Spleen (tissue), 11 donors: ENCODE measurements at regions not wholly inside any gene's neighbourhood (a gene's known extent, or its start where the extent isn't known, plus 50 kb on each side); places are given as distances from the start of the nearest gene placed in this dataset.
"Not testable (repeated sequence)": the region's sequence is repeated elsewhere in the genome, so short reads cannot be mapped to it uniquely, and the experiment has no call there.

Experiments
- DNase-seq: peaks from one replicate; pipeline ENCODE4 v3.0.0-alpha.2; 2020
- H3K27ac ChIP-seq, 8 donors: fragments of 200-600 bp; sonication (generic) in 7 of 8; 1 replicate in 4 of 8; 2 replicates in 4 of 8; pipeline versions ENCODE4 v1.5.0 to v1.8.0; 2016 to 2021; ENCODE audit warnings: inconsistent platforms in 4 of 8, mild to moderate bottlenecking in 4 of 8, moderate library complexity in 1 of 8
- H3K27me3 ChIP-seq, 7 donors: fragments of 200-600 bp; sonication (generic) in 6 of 7; replicated peaks in 1 of 7; 1 replicate in 4 of 7; 2 replicates in 3 of 7; pipeline versions ENCODE4 v1.5.0 to v1.8.0; 2016 to 2021; ENCODE audit warnings: inconsistent platforms in 3 of 7, mild to moderate bottlenecking in 1 of 7
- H3K36me3 ChIP-seq, 6 donors: fragments of 200-600 bp; sonication (generic) in 5 of 6; 1 replicate in 4 of 6; 2 replicates in 2 of 6; pipeline versions ENCODE4 v1.5.0 to v1.8.0; 2016 to 2021; ENCODE audit warnings: inconsistent platforms in 2 of 6
- H3K4me1 ChIP-seq, 6 donors: fragments of 200-600 bp; sonication (generic) in 5 of 6; 1 replicate in 3 of 6; 2 replicates in 3 of 6; pipeline versions ENCODE4 v1.5.0 to v1.8.0; 2016 to 2021; ENCODE audit warnings: inconsistent platforms in 3 of 6
- H3K4me3 ChIP-seq, 8 donors: fragments of 200-600 bp; sonication (generic) in 7 of 8; 1 replicate in 4 of 8; 2 replicates in 4 of 8; pipeline versions ENCODE4 v1.5.0 to v1.8.0; 2016 to 2021; ENCODE audit warnings: inconsistent platforms in 4 of 8, mild to moderate bottlenecking in 4 of 8, moderate library complexity in 2 of 8
- H3K9me3 ChIP-seq, 8 donors: fragments of 200-600 bp; sonication (generic) in 7 of 8; 1 replicate in 4 of 8; 2 replicates in 4 of 8; pipeline versions ENCODE4 v1.5.0 to v1.8.0; 2016 to 2021; ENCODE audit warnings: inconsistent platforms in 4 of 8
- CTCF ChIP-seq, 11 experiments: fragments of 200-600 bp in 7 of 11; fragments of 450-650 bp in 4 of 11; sonication (generic) in 4 of 11; IDR thresholded peaks in 8 of 11; conservative IDR thresholded peaks in 3 of 11; 1 replicate in 7 of 11; 2 replicates in 4 of 11; pipeline versions ENCODE4 v1.4.0 to v1.8.0; 2016 to 2021; ENCODE audit warnings: antibody characterized with exemption in 11 of 11, inconsistent platforms in 4 of 11, mild to moderate bottlenecking in 1 of 11
- POLR2A ChIP-seq, 3 donors: fragments of 450-650 bp; IDR thresholded peaks; one replicate each; pipeline ENCODE4 v1.5.1; 2017; ENCODE audit warnings: antibody characterized with exemption in 3 of 3, mild to moderate bottlenecking in 1 of 3
- POLR2AphosphoS5 ChIP-seq, 3 donors: sonication (generic); formaldehyde crosslinking; IDR thresholded peaks; one replicate each; pipeline ENCODE4 v1.5.1; 2017; ENCODE audit warnings: antibody characterized with exemption in 3 of 3
- WGBS, 5 donors: extraction: QIAGEN DNeasy Blood & Tissue Kit in 3 of 5; methylation state at CpG; one replicate each; pipeline versions ENCODE4 v1.1.5 to v1.1.7; 2013 to 2018; 5-methylcytosine and 5-hydroxymethylcytosine counted together
- intact Hi-C: fragments of 100-400 bp; cut with DNase I; formaldehyde crosslinking; loops from one replicate; pipeline ENCODE4 v1.15.0; 2023; ENCODE audit warnings: low total_unique reads
- donor health status: healthy with polysubstance abuse.
- donor health status: DM: no; HTN: no; CAD: no; lungs with moderate emphysema.
- donor health status: DM: no; HTN: no; CAD: no.
- donor health status: Bipolar disorder and iron deficiency.
- donor health status: healthy.
- donor health status: DM: no; HTN: no; CAD: no.
- donor health status: DM: yes; HTN: yes; CAD: no.

GRCh38 chr16:86887416-86887815, 309.1 kb downstream of the FOXL1 start:
- H3K4me3 ChIP-seq, result no peak overlapping the region
- H3K27me3 ChIP-seq, result peaks cover 0 to 64% (median 0%) of the 10 kb centered on the region in 7 donors
- peak; percentile 33 for DNase-seq
- H3K9me3 ChIP-seq, result no peaks in the 10 kb centered on the region
- TF ChIP-seq CTCF (IDR thresholded peaks at IDR 0.05 in 8 of 11, conservative IDR thresholded peaks at IDR 0.05 in 3 of 11), result no peak
- TF ChIP-seq POLR2AphosphoS5 (IDR thresholded peaks at IDR 0.05), result no peak
- TF ChIP-seq POLR2A (IDR thresholded peaks at IDR 0.05), result no peak
- 65 to 76% (median 72%) methylated on average over 8 of the region's 8 CpGs for WGBS, 5 donors
- no peaks in the 10 kb centered on the region for H3K36me3 ChIP-seq
- H3K4me1 ChIP-seq, result no peaks in the 10 kb centered on the region
- H3K27ac ChIP-seq, result no peak overlapping the region
- intact Hi-C loops, result no loop called here

- TF ChIP-seq CTCF (IDR thresholded peaks at IDR 0.05 in 8 of 11, conservative IDR thresholded peaks at IDR 0.05 in 3 of 11) (no peak), POLR2AphosphoS5 (IDR thresholded peaks at IDR 0.05) (no peak), POLR2A (IDR thresholded peaks at IDR 0.05) (no peak)
- H3K9me3 ChIP-seq, result no peaks in the 10 kb centered on the region
- WGBS, 5 donors, result 65 to 79% (median 71%) methylated on average over 4 of the region's 4 CpGs
- no peak overlapping the region for H3K27ac ChIP-seq
- peaks cover 0 to 67% (median 0%) of the 10 kb centered on the region in 7 donors for H3K27me3 ChIP-seq
- no peaks in the 10 kb centered on the region for H3K4me1 ChIP-seq
- no peak for DNase-seq
- H3K36me3 ChIP-seq, result no peaks in the 10 kb centered on the region
- no peak overlapping the region for H3K4me3 ChIP-seq
- intact Hi-C loops, result no loop called here
Measured at GRCh38 chr16:86888231-86889053, 310.1 kb downstream of the FOXL1 start.

- intact Hi-C loops, H3K36me3 ChIP-seq, H3K27ac ChIP-seq, H3K9me3 ChIP-seq, DNase-seq, H3K4me3 ChIP-seq, H3K4me1 ChIP-seq: not testable (repeated sequence)
- 59 to 80% (median 72%) methylated on average over 1 of the region's 1 CpG for WGBS, 5 donors
- peaks cover 0 to 67% (median 0%) of the 10 kb centered on the region in 7 donors for H3K27me3 ChIP-seq
Measured at GRCh38 chr16:86889054-86889366, 310.7 kb downstream of the FOXL1 start.

GRCh38 chr16:86889974-86890373, 311.6 kb downstream of the FOXL1 start:
- DNase-seq, result no peak
- intact Hi-C loops, result no loop called here
- H3K36me3 ChIP-seq, result no peaks in the 10 kb centered on the region
- no peaks in the 10 kb centered on the region for H3K9me3 ChIP-seq
- TF ChIP-seq POLR2A (IDR thresholded peaks at IDR 0.05) (no peak), CTCF (IDR thresholded peaks at IDR 0.05 in 8 of 11, conservative IDR thresholded peaks at IDR 0.05 in 3 of 11) (no peak), POLR2AphosphoS5 (IDR thresholded peaks at IDR 0.05) (no peak)
- no peak overlapping the region for H3K4me3 ChIP-seq
- no peaks in the 10 kb centered on the region for H3K4me1 ChIP-seq
- no peak overlapping the region for H3K27ac ChIP-seq
- 80 to 88% (median 86%) methylated on average over 3 of the region's 3 CpGs for WGBS, 5 donors
- H3K27me3 ChIP-seq, result peaks cover 0 to 62% (median 0%) of the 10 kb centered on the region in 7 donors
